Parathyroid adenoma (tissue), 2 donors: ENCODE measurements at regions not wholly inside any gene's neighbourhood (a gene's known extent, or its start where the extent isn't known, plus 50 kb on each side); places are given as distances from the start of the nearest gene placed in this dataset.

Experiments
- H2AFZ ChIP-seq: fragments of 300-600 bp; sonication (generic); one replicate; pipeline ENCODE4 v1.7.0; 2017; ENCODE audit warnings: antibody characterized with exemption, mild to moderate bottlenecking
- H3K27ac ChIP-seq: fragments of 300-600 bp; sonication (generic); one replicate; pipeline ENCODE4 v1.7.0; 2017
- H3K27me3 ChIP-seq: fragments of 300-600 bp; sonication (generic); one replicate; pipeline ENCODE4 v1.7.0; 2017; ENCODE audit warnings: low read length; ENCODE audit not compliant: control insufficient read depth, insufficient read depth
- H3K36me3 ChIP-seq: fragments of 300-600 bp; sonication (generic); one replicate; pipeline ENCODE4 v1.7.0; 2017; ENCODE audit warnings: low read length; ENCODE audit not compliant: control insufficient read depth, insufficient read depth
- H3K4me1 ChIP-seq: fragments of 300-600 bp; sonication (generic); one replicate; pipeline ENCODE4 v1.7.0; 2017; ENCODE audit warnings: control low read depth
- H3K4me2 ChIP-seq: fragments of 300-600 bp; sonication (generic); one replicate; pipeline ENCODE4 v1.7.0; 2017; ENCODE audit warnings: low read length
- H3K4me3 ChIP-seq: fragments of 300-600 bp; sonication (generic); one replicate; pipeline ENCODE4 v1.7.0; 2017; ENCODE audit warnings: low read depth, low read length
- H3K79me2 ChIP-seq: fragments of 300-600 bp; sonication (generic); one replicate; pipeline ENCODE4 v1.7.0; 2017; ENCODE audit warnings: control low read depth
- H3K9ac ChIP-seq: fragments of 300-600 bp; sonication (generic); one replicate; pipeline ENCODE4 v1.7.0; 2017; ENCODE audit warnings: mild to moderate bottlenecking
- H3K9me3 ChIP-seq: fragments of 300-600 bp; sonication (generic); one replicate; pipeline ENCODE4 v1.7.0; 2017; ENCODE audit warnings: low read length; ENCODE audit not compliant: control insufficient read depth
- TF ChIP-seq, protein P1 (sequence below): fragments of 300-600 bp; sonication (generic); IDR thresholded peaks from one replicate; pipeline ENCODE4 v1.7.0; 2017; ENCODE audit warnings: antibody characterized with exemption, mild to moderate bottlenecking
- donor health status: primary hyperparathyroidism.

DNA sequence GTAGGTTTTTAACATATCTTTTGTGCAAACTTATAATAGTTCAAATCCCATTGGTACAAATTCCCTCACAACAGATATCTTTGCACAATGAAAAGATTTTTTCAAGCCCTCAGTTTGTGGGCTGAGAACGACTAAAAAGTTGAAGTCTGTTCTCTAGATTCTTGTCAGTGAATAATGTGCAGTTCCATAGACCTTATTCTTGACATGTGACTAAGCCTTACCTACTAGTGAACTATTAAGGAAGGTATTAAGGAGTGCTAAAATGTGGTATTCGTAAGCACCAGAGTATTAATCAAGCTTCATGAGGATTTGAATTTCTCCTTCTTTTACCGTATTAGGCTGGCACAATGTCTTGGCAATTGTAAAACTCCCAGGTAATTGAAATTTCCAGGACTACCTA is 205.6 kb upstream of the DMRTA1 start:
- H3K27ac ChIP-seq, result no peak overlapping the region
- TF ChIP-seq, protein P1, sequence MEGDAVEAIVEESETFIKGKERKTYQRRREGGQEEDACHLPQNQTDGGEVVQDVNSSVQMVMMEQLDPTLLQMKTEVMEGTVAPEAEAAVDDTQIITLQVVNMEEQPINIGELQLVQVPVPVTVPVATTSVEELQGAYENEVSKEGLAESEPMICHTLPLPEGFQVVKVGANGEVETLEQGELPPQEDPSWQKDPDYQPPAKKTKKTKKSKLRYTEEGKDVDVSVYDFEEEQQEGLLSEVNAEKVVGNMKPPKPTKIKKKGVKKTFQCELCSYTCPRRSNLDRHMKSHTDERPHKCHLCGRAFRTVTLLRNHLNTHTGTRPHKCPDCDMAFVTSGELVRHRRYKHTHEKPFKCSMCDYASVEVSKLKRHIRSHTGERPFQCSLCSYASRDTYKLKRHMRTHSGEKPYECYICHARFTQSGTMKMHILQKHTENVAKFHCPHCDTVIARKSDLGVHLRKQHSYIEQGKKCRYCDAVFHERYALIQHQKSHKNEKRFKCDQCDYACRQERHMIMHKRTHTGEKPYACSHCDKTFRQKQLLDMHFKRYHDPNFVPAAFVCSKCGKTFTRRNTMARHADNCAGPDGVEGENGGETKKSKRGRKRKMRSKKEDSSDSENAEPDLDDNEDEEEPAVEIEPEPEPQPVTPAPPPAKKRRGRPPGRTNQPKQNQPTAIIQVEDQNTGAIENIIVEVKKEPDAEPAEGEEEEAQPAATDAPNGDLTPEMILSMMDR, result no peak
- H3K9ac ChIP-seq, result no peak overlapping the region
- H3K9me3 ChIP-seq, result no peaks in the 10 kb centered on the region
- H3K4me1 ChIP-seq, result no peaks in the 10 kb centered on the region
- H2AFZ ChIP-seq, result no peak overlapping the region
- H3K79me2 ChIP-seq, result no peaks in the 10 kb centered on the region
- no peak overlapping the region for H3K4me2 ChIP-seq
- no peak overlapping the region for H3K4me3 ChIP-seq
- H3K36me3 ChIP-seq, result no peaks in the 10 kb centered on the region
- H3K27me3 ChIP-seq, result no peaks in the 10 kb centered on the region

DNA sequence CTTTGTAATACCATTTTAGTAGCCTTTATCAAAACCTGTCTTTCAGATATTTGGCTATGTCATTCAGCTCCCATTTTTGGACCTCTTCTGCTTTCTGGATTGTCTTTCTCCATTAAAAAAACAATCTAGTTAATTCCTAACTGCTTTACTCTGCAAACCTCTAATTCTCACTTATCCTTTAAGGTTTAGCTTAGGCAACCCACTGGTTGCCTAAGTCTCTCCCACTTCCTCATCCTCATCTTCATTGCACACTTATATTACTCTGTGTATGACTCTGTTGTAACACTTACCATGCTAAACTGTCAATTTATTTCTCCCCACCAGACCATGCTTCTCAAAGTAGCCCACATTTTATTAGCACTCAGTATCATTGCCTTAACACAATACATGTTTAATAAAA is 205.0 kb upstream of the DMRTA1 start:
- H3K4me1 ChIP-seq, result no peaks in the 10 kb centered on the region
- no peaks in the 10 kb centered on the region for H3K36me3 ChIP-seq
- H3K9me3 ChIP-seq, result no peaks in the 10 kb centered on the region
- H3K4me2 ChIP-seq, result no peak overlapping the region
- no peak overlapping the region for H3K4me3 ChIP-seq
- H3K27ac ChIP-seq, result no peak overlapping the region
- H2AFZ ChIP-seq, result no peak overlapping the region
- no peaks in the 10 kb centered on the region for H3K79me2 ChIP-seq
- H3K27me3 ChIP-seq, result no peaks in the 10 kb centered on the region
- TF ChIP-seq, protein P1, result no peak
- H3K9ac ChIP-seq, result no peak overlapping the region

GRCh38 chr9:22244139-22245011 is 202.2 kb upstream of the DMRTA1 start:
- H3K79me2 ChIP-seq, result no peaks in the 10 kb centered on the region
- H3K36me3 ChIP-seq, result no peaks in the 10 kb centered on the region
- H3K27me3 ChIP-seq, result no peaks in the 10 kb centered on the region
- no peak overlapping the region for H2AFZ ChIP-seq
- H3K4me2 ChIP-seq, result no peak overlapping the region
- no peaks in the 10 kb centered on the region for H3K4me1 ChIP-seq
- H3K27ac ChIP-seq, result no peak overlapping the region
- TF ChIP-seq, protein P1, result peak; percentile 13
- no peaks in the 10 kb centered on the region for H3K9me3 ChIP-seq
- no peak overlapping the region for H3K4me3 ChIP-seq
- no peak overlapping the region for H3K9ac ChIP-seq

- Histone ChIP-seq H3K9ac (no peak overlapping the region), H3K36me3 (no peaks in the 10 kb centered on the region), H3K79me2 (no peaks in the 10 kb centered on the region), H3K4me3 (no peak overlapping the region), H3K9me3 (no peaks in the 10 kb centered on the region), H3K27me3 (no peaks in the 10 kb centered on the region), H2AFZ (no peak overlapping the region), H3K4me2 (no peak overlapping the region), H3K27ac (no peak overlapping the region), H3K4me1 (no peaks in the 10 kb centered on the region)
- TF ChIP-seq, protein P1, result no peak
These were observed 191.3 kb upstream of the DMRTA1 start for GRCh38 chr9:22255337-22255736.

- Histone ChIP-seq H3K36me3 (no peaks in the 10 kb centered on the region), H3K79me2 (no peaks in the 10 kb centered on the region), H3K27ac (no peak overlapping the region), H3K4me2 (no peak overlapping the region), H3K9ac (no peak overlapping the region), H3K4me1 (no peaks in the 10 kb centered on the region), H3K4me3 (no peak overlapping the region), H2AFZ (no peak overlapping the region), H3K9me3 (no peaks in the 10 kb centered on the region), H3K27me3 (no peaks in the 10 kb centered on the region)
- TF ChIP-seq, protein P1, result no peak
These were observed 190.2 kb upstream of the DMRTA1 start for GRCh38 chr9:22256381-22256780.
